GM12864 (cell line): ENCODE measurements at regions not wholly inside any gene's neighbourhood (a gene's known extent, or its start where the extent isn't known, plus 50 kb on each side); places are given as distances from the start of the nearest gene placed in this dataset.

Experiments used
- DNase-seq: peaks from one replicate; pipeline ENCODE4 v3.0.0-alpha.2; 2011; ENCODE audit warnings: low read depth
- H3K4me3 ChIP-seq: 2 replicates; pipeline ENCODE4 v1.5.1; 2011; ENCODE audit warnings: mild to moderate bottlenecking, low read depth, low read length, control low read depth
- TF ChIP-seq, protein P1 (sequence below): IDR thresholded peaks from 2 replicates; pipeline ENCODE4 v1.5.1; 2011; ENCODE audit warnings: low read depth, mild to moderate bottlenecking, moderate library complexity, low read length, control low read depth, inconsistent platforms; ENCODE audit errors: missing control alignments

DNA sequence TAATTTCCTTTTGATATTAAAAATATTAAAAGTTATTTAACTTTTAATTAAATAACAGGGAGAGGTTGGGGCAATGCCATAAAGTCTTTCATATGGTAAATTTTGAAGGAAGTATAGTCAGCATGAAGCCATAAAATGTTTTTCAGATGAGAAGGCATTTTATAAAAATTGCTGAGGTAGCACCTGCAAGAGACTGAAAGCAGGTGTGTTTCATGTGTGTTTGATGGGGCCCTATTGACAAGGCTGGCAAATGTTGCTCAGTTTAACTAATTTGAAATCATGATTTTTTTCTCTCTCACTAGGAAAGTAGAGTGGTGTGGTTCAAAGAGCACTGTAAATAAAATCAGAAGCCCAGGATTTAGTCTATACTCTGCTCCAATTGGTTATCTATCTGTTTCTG lies 805.8 kb upstream of the C9orf72 start:
- DNase-seq = no peak
- H3K4me3 ChIP-seq = no peak overlapping the region
- TF ChIP-seq, protein P1, sequence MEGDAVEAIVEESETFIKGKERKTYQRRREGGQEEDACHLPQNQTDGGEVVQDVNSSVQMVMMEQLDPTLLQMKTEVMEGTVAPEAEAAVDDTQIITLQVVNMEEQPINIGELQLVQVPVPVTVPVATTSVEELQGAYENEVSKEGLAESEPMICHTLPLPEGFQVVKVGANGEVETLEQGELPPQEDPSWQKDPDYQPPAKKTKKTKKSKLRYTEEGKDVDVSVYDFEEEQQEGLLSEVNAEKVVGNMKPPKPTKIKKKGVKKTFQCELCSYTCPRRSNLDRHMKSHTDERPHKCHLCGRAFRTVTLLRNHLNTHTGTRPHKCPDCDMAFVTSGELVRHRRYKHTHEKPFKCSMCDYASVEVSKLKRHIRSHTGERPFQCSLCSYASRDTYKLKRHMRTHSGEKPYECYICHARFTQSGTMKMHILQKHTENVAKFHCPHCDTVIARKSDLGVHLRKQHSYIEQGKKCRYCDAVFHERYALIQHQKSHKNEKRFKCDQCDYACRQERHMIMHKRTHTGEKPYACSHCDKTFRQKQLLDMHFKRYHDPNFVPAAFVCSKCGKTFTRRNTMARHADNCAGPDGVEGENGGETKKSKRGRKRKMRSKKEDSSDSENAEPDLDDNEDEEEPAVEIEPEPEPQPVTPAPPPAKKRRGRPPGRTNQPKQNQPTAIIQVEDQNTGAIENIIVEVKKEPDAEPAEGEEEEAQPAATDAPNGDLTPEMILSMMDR = no peak

DNA sequence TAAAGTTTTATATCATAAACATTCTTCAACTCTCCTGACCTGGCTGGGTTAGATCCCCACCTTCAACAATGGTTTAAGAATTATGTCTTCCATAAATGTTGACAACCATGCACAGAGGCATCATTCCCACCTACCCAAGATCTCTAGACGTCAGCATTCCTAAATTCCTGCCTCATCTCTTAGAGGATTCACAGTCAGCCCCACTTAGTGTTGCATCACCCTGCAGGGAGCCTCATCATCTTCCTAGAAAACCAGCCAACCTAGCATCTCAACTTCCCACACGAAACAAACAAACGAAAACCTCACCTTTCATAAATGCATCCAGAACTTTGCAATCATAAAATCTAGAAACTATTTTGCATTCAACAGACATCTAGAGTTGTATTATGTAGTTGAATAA lies 816.1 kb upstream of the C9orf72 start:
- TF ChIP-seq, protein P1 = no peak
- no peak for DNase-seq
- H3K4me3 ChIP-seq = no peak overlapping the region

DNA sequence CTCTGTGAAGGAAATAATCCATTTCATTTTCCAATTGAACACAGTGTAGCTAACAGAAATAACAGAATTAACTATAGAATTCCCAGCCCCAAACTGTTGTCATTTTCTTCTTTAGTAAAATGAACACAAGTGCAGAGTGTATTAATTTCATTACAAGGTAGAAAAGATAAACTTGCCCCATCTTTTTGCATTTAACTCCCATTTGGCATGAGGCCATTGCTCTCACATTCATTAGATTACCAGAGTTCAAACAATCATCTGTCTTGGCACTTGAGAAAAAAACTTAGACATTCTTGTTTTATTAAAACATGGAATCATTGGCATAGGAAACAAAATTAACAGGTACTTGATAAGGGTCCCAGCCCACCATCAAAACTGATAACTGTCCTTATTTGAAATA lies 821.5 kb upstream of the C9orf72 start:
- TF ChIP-seq, protein P1 = no peak
- DNase-seq = no peak
- H3K4me3 ChIP-seq = no peak overlapping the region

DNA sequence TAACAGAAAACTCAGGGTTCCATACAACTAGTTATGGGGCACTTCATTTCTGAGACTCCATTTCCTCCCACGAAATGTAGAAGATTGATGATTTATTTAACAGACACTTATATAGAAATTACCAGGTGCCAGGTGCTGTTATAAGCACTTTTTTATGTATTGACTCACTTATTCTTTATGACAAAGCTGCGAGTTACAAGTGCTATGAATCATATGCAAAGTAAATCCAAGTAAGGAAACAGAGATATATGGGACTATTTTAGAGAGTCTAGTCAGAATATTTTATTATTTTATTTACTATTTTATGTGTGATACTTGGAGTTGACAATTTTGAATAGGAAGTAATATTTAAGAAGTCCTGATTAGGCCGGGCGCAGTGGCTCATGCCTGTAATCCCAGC lies 822.8 kb upstream of the C9orf72 start:
- TF ChIP-seq, protein P1 = no peak
- no peak overlapping the region for H3K4me3 ChIP-seq
- DNase-seq = no peak

DNA sequence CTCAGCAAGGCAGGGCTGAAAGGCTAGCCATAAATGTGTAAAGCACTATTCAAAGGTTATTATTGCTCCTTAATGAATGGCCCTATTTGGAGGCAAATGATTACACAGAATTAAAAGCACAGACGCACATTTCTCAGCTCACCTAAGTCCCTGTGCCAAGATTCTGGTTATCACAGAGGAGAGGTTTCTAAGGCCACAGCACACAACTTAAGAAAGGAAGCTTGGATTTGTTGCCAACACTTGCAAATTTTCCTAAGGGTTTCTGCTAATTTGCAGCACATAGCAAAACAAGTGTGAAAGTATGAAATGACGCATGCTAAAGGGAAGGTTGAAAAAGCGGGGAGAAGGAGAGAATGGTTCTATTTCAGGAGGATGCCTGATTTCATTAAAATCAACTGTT lies 834.1 kb upstream of the C9orf72 start:
- TF ChIP-seq, protein P1 = no peak
- no peak overlapping the region for H3K4me3 ChIP-seq
- no peak for DNase-seq

DNA sequence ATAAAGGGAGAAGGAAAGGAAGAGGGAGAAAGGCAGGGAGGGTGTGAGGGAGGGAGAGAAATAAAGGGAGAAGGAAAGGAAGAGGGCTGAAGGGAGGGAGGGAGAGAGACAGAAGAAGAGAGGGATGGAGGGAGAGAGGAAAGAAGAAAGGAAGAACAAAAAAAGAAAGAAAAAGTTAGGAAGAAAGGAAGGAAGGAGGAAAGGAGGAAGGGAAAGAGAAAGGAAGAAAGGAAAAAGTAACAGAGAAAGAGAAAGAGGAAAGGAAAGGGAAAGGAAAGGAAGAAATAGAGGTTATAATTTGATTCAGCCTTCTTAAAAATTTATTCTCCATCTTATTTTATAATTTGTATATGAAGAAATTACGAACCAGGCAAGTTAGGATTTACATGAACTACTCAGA lies 836.6 kb upstream of the C9orf72 start:
- no peak for DNase-seq
- no peak overlapping the region for H3K4me3 ChIP-seq
- TF ChIP-seq, protein P1 = no peak

DNA sequence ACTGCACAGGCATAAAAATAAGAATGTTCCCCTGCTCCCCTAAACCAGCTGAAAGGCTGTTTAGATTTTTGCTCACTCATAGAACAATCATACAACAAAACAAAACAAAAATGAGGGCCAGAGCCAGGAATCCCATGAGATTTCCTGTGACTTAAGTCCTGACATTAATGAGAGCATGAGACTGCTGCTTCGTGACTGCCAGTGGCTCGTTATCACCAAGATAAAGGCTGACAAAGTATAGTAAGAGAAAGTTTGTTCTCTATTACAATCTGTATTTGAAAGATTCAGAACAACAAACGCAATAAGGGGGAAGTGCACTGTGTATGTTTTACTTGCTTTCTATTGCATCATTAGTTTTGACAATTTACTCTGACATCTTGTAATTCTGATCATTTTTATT lies 837.1 kb upstream of the C9orf72 start:
- TF ChIP-seq, protein P1 = no peak
- DNase-seq = no peak
- no peak overlapping the region for H3K4me3 ChIP-seq
